Prostate gland (tissue), 2 donors: ENCODE measurements at regions not wholly inside any gene's neighbourhood (a gene's known extent, or its start where the extent isn't known, plus 50 kb on each side); places are given as distances from the start of the nearest gene placed in this dataset.

Experiments
- CTCF ChIP-seq, 4 experiments: fragments of 200-600 bp in 2 of 4; fragments of 450-650 bp in 2 of 4; sonication (generic) in 2 of 4; IDR thresholded peaks; 1 replicate in 3 of 4; 2 replicates in 1 of 4; pipeline ENCODE4 v1.5.1; 2016 to 2019; ENCODE audit warnings: antibody characterized with exemption in 4 of 4, mild to moderate bottlenecking in 2 of 4, moderate library complexity in 2 of 4
- POLR2AphosphoS5 ChIP-seq: sonication (generic); formaldehyde crosslinking; IDR thresholded peaks from one replicate; pipeline ENCODE4 v1.6.1; 2017; ENCODE audit warnings: antibody characterized with exemption

GRCh38 chrX:39487166-39487968 lies 610.4 kb downstream of the BCOR start:
- TF ChIP-seq CTCF (IDR thresholded peaks at IDR 0.05) = no peak
- no peak for TF ChIP-seq POLR2AphosphoS5
